ENCODE measurements at regions not wholly inside any gene's neighbourhood (a gene's known extent, or its start where the extent isn't known, plus 50 kb on each side); places are given as distances from the start of the nearest gene placed in this dataset.
"Not testable (repeated sequence)": the region's sequence is repeated elsewhere in the genome, so short reads cannot be mapped to it uniquely, and the experiment has no call there.

DNA sequence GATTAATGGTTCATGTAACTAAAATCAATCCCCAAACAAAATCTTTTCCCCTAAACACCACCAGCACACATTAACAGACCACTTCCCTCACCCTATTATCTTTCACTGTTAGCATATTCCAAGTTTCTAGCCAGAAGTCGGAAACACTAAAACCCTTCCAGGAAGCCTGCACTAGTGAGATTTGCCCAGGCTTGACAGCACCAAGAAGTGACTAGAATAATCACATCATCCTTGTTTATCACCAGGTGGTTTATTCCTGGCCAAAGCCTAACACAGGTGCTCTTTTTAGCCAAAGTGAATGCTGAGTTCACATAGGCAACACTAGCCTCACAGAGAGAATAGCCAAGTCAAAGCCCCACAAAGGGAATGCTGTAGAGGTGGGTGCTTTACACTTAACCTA lies 221.2 kb upstream of the HNRNPA3 start:
- Mint-ChIP-seq H3K27ac (no peak overlapping the region), H3K4me1 (no peaks in the 10 kb centered on the region), H3K9me3 (peaks cover 2% of the 10 kb centered on the region), H3K4me3 (no peak overlapping the region), H3K36me3 (no peaks in the 10 kb centered on the region), H3K27me3 (peaks cover 4% of the 10 kb centered on the region)
- ATAC-seq (ENCODE audit: low read depth) = no peak
- DNase-seq (ENCODE audit: low spot score in 2 of 2) = no peak

DNA sequence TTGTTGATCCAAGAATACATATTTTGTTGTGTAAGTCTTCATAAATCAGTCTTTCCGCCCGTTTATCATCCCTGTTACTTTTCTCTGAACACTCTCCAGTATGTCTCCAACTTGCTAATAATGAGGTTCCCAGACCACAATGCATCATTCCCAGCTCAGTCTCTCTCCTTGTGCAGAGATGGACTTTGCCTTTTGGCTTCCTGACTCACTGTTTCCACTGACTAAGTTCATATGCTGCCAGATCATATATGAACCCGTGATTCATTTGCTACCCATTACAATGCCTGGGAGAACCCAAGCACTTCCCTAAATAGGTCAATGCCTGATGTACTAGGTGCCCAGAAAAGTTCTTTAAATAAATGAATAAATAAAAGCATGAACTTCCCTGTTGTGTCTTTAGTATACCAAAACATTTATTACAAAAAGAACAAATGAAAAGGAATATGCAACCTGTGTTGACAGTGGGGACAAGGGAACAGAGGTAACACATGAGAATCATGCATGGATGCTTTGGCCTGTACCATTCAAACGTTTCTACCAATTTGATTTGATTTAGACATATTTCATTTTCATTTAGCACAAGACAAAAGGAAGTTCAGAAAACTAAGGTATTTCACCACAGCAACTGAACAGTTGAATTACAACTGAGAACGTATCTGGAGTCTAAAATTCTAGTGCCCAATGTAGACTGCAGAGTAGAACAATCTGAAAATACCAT lies 215.4 kb upstream of the HNRNPA3 start:
- no peaks in the 10 kb centered on the region for H3K27me3 Mint-ChIP-seq
- H3K4me3 Mint-ChIP-seq = no peak overlapping the region
- no peaks in the 10 kb centered on the region for H3K36me3 Mint-ChIP-seq
- ATAC-seq (ENCODE audit: low read depth) (no peak), DNase-seq (ENCODE audit: low spot score in 2 of 2) (no peak)
- H3K9me3 Mint-ChIP-seq = peaks cover 2% of the 10 kb centered on the region
- H3K27ac Mint-ChIP-seq = no peak overlapping the region
- H3K4me1 Mint-ChIP-seq = peaks cover 2% of the 10 kb centered on the region

DNA sequence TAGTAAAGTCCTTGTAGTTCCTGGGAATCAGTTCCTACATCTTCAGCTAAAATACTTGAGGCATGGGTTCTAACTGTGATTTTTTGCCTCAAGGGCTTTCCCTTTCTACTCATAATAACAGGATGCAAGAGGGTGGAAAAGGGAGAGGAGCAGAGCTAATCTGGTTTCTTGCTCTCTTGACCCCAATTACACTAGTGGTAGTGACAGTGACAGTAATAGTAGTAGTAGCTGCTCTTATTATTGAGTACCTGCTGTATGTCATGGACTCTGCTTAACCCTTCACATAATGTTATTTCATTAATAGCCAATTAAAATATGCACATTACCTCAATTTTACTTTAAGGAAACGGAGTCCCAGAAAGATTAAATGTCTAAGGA lies 214.8 kb upstream of the HNRNPA3 start:
- DNase-seq (ENCODE audit: low spot score in 2 of 2) = no peak
- no peaks in the 10 kb centered on the region for H3K36me3 Mint-ChIP-seq
- no peak overlapping the region for H3K27ac Mint-ChIP-seq
- peaks cover 2% of the 10 kb centered on the region for H3K9me3 Mint-ChIP-seq
- H3K4me3 Mint-ChIP-seq = no peak overlapping the region
- ATAC-seq (ENCODE audit: low read depth) = no peak
- H3K27me3 Mint-ChIP-seq = no peaks in the 10 kb centered on the region
- peaks cover 2% of the 10 kb centered on the region for H3K4me1 Mint-ChIP-seq

DNA sequence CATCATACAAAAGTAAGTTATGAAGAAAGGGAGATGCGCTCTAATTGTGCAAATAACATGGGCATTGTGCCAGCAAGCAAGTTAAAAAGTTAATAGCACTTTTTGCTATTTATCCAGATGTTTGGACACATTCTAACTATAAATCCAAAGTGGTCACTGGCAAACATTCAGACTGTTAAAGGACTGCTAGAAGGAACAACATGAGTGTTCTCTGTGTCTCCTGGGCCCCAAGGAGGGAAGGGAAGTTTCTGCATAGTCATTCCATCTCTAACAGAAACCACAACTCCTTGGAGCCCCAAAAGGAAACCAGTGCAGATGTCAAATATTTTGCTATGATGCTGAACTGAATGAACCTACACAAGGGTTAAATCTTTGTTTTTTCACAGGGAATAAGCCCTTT lies 213.3 kb upstream of the HNRNPA3 start:
- peaks cover 2% of the 10 kb centered on the region for H3K4me1 Mint-ChIP-seq
- no peak for ATAC-seq (ENCODE audit: low read depth)
- no peaks in the 10 kb centered on the region for H3K27me3 Mint-ChIP-seq
- DNase-seq (ENCODE audit: low spot score in 2 of 2) = no peak
- no peaks in the 10 kb centered on the region for H3K36me3 Mint-ChIP-seq
- H3K9me3 Mint-ChIP-seq = no peaks in the 10 kb centered on the region
- H3K4me3 Mint-ChIP-seq = no peak overlapping the region
- H3K27ac Mint-ChIP-seq = no peak overlapping the region

DNA sequence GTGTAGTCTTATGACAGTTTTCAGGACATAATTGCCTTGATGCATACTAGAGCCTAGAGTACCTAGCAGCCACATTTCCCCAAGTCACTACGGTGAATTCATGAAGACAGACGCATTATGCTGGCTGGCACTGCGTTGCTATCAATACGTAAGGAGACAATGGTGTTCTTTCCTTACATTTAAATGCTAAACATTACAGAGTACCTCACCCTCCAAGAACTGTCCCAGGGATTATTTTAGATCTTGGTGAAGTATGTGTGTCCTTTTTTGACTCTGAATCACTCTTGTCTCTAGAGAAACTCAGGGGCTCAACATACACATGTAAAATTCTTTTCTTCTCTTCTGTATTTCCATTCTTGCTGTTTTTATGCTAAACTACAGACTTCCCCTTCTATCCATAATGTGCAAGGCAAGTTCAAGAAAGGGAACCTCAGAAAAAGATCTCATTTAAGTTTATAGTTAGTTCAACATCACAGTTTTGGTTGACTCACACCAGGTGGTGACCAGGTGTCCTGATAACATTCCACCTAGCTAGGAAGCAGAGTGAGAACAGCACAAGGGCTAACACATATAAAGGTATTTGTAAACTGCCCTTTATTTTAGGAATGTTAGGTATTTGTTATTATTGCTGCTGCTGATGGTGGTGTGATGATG lies 212.4 kb upstream of the HNRNPA3 start:
- Mint-ChIP-seq H3K36me3 (no peaks in the 10 kb centered on the region), H3K27me3 (no peaks in the 10 kb centered on the region), H3K27ac (no peak overlapping the region), H3K9me3 (no peaks in the 10 kb centered on the region), H3K4me3 (no peak overlapping the region), H3K4me1 (peaks cover 2% of the 10 kb centered on the region)
- ATAC-seq (ENCODE audit: low read depth) (no peak), DNase-seq (ENCODE audit: low spot score in 2 of 2) (no peak)

DNA sequence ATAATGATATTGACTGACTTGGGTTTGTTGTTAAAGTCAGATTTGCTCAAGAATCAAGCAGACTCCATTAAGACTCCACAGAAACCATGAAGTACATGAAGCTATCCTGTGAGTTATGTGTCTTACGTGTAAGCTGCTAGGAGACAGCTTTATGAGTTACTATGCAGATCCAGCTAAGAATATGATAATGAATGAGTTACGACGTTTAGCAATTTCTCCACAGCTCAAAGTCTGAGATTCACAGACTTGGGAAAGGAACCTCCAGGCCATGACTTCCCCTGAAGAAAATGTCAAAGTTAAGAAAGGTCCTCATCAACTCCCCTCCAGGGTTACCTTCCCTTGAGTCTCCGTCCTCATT lies 211.9 kb upstream of the HNRNPA3 start:
- Mint-ChIP-seq H3K27me3 (no peaks in the 10 kb centered on the region), H3K4me3 (no peak overlapping the region), H3K27ac (no peak overlapping the region), H3K36me3 (no peaks in the 10 kb centered on the region), H3K4me1 (peaks cover 2% of the 10 kb centered on the region), H3K9me3 (no peaks in the 10 kb centered on the region)
- DNase-seq (ENCODE audit: low spot score in 2 of 2) (no peak), ATAC-seq (ENCODE audit: low read depth) (no peak)

DNA sequence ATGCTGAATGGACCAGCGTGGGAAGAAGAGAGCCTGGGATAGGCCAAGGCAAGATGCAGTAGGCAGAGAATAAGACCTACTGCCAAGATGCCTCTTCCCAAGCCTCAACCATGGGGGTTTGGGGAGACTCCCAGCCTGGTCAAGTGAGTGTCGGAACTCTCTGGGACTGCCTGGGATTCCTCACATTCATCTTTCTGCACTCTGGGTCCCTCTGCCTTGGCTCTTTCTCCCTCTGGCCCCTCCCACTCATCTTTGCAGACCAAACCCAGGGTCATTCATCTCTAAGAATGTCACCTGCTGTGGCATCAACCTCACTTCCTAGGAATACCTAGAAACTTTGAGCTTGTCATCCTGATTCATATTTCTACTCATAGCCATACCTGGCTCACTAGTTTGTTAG lies 211.3 kb upstream of the HNRNPA3 start:
- no peak overlapping the region for H3K27ac Mint-ChIP-seq
- peaks cover 2% of the 10 kb centered on the region for H3K4me1 Mint-ChIP-seq
- H3K9me3 Mint-ChIP-seq = no peaks in the 10 kb centered on the region
- no peaks in the 10 kb centered on the region for H3K36me3 Mint-ChIP-seq
- no peak overlapping the region for H3K4me3 Mint-ChIP-seq
- DNase-seq (ENCODE audit: low spot score in 2 of 2) = no peak
- peaks cover 2% of the 10 kb centered on the region for H3K27me3 Mint-ChIP-seq
- ATAC-seq (ENCODE audit: low read depth) = no peak

DNA sequence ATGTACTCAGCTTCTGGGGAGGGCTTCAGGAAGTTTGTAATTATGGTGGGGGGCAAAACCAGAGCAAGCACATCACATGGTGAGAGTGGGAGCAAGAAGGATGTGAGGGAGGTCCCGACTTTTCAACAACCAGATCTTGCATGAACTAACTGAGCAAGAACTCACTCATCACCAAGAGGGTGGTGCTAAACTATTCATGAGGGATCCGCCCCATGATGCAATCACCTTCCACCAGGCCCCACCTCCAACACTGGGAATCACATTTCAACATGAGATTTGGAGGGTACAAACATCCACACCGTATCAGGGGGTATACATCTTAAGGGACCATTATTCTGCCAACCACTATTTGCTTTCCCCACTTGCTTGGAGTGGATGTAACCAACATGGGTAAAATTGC lies 209.6 kb upstream of the HNRNPA3 start:
- Mint-ChIP-seq H3K36me3 (no peaks in the 10 kb centered on the region), H3K4me1 (no peaks in the 10 kb centered on the region), H3K4me3 (no peak overlapping the region), H3K27me3 (peaks cover 3% of the 10 kb centered on the region), H3K9me3 (no peaks in the 10 kb centered on the region), H3K27ac (no peak overlapping the region)
- ATAC-seq (ENCODE audit: low read depth) (no peak), DNase-seq (ENCODE audit: low spot score in 2 of 2) (no peak)

DNA sequence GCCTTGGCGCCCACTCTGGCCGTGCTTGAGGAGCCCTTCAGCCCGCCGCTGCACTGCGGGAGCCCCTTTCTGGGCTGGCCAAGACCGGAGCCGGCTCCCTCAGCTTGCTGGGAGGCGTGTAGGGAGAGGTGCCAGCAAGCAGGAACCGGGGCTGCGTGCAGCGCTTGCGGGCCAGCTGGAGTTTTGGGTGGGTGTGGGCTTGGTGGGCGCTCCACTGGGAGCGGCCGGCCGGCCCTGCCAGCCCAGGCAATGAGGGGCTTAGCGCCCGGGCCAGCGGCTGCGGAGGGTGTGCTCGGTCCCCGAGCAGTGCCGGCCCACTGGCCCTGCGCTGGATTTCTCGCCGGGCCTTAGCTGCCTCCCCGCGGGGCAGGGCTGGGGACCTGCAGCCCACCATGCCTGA lies 204.9 kb upstream of the HNRNPA3 start:
- not testable (repeated sequence) for DNase-seq (ENCODE audit: low spot score in 2 of 2); H3K36me3 Mint-ChIP-seq; H3K27me3 Mint-ChIP-seq; ATAC-seq (ENCODE audit: low read depth); H3K4me3 Mint-ChIP-seq; H3K27ac Mint-ChIP-seq; H3K4me1 Mint-ChIP-seq; H3K9me3 Mint-ChIP-seq

DNA sequence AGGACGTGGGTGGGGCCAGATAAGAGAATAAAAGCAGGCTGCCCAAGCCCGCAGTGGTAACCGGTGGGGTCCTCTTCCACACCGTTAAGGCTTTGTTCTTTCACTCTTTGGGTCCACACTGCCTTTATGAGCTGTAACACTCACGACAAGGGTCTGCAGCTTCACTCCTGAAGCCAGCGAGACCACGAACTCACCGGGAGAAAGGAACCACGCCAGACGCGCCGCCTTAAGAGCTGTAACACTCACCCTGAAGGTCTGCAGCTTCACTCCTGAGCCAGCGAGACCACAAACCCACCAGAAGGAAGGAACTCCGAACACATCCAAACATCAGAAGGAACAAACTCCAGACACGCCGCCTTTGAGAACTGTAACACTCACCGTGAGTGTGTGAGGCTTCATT lies 203.9 kb upstream of the HNRNPA3 start:
- not testable (repeated sequence) for H3K27me3 Mint-ChIP-seq; H3K9me3 Mint-ChIP-seq; ATAC-seq (ENCODE audit: low read depth); H3K27ac Mint-ChIP-seq; H3K4me3 Mint-ChIP-seq; H3K4me1 Mint-ChIP-seq; H3K36me3 Mint-ChIP-seq; DNase-seq (ENCODE audit: low spot score in 2 of 2)

DNA sequence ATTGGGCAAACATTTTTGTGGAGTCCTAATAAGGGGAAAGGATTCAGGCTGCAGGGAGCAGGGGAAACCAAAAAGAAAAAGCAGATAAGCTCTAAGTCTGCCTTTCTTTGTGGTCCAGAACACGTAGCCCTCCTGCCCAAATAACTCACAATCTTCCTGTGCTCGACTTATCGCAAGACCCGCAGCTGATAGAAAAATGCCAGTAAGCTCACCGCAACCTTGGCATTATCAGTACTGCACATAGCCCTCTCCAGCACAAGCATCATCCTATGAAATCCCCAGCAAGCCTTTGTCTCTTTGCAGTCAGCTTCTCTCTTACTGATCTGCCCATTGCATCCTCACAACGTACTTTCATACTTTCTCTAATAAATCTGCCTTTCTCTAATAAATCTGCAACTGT lies 202.4 kb upstream of the HNRNPA3 start:
- Mint-ChIP-seq H3K27ac (no peak overlapping the region), H3K27me3 (peaks cover 11% of the 10 kb centered on the region)

DNA sequence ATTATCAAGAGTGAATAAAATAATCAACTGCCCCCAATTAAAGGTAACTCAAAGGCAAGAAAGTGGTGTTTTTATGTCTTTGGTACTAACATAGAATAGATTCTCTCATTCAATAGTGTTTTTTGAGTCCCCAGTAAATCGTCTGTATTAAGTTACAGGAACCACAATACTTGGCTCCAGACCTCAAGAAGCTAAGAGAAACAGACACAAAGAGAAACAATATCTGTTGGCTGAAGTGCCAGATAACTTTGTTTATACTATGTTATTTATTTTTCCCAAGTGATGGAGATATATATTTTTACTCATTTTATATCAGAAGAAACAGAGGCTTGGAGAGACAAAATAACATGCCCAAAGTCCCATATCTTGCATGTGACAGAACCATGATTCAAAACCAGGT lies 201.7 kb upstream of the HNRNPA3 start:
- Mint-ChIP-seq H3K9me3 (no peaks in the 10 kb centered on the region), H3K27me3 (peaks cover 11% of the 10 kb centered on the region), H3K27ac (no peak overlapping the region), H3K36me3 (no peaks in the 10 kb centered on the region), H3K4me1 (peaks cover 2% of the 10 kb centered on the region), H3K4me3 (no peak overlapping the region)
- no peak for ATAC-seq (ENCODE audit: low read depth)
- DNase-seq (ENCODE audit: low spot score in 2 of 2) = no peak

More for the DNA sequence above, 202.4 kb upstream of the HNRNPA3 start:
- ATAC-seq (ENCODE audit: low read depth) (no peak), DNase-seq (ENCODE audit: low spot score in 2 of 2) (no peak)
- Mint-ChIP-seq H3K36me3 (no peaks in the 10 kb centered on the region), H3K4me1 (peaks cover 2% of the 10 kb centered on the region), H3K9me3 (no peaks in the 10 kb centered on the region), H3K4me3 (no peak overlapping the region)

DNA sequence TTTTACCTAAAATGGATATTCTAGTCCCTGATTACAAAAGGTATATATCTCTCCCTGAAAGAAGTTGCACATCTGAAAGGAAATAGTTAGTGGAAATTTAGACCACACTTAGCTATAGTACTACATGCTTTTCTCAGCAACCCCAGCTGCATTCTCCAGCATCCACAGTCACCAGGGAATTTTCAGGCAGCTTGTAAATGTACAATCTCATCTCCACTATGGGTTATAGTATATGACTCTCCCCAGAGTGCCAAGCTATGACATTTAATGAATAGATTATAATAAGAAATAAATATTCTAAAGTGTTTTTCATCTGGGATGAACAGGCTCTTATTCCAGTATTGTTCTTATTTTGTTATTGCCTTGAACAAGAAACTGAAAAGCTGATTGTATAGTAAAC lies 197.6 kb upstream of the HNRNPA3 start:
- Mint-ChIP-seq H3K9me3 (no peaks in the 10 kb centered on the region), H3K27me3 (peaks cover 19% of the 10 kb centered on the region), H3K36me3 (no peaks in the 10 kb centered on the region), H3K27ac (no peak overlapping the region), H3K4me3 (no peak overlapping the region), H3K4me1 (no peaks in the 10 kb centered on the region)
- ATAC-seq (ENCODE audit: low read depth) (no peak), DNase-seq (ENCODE audit: low spot score in 2 of 2) (no peak)

DNA sequence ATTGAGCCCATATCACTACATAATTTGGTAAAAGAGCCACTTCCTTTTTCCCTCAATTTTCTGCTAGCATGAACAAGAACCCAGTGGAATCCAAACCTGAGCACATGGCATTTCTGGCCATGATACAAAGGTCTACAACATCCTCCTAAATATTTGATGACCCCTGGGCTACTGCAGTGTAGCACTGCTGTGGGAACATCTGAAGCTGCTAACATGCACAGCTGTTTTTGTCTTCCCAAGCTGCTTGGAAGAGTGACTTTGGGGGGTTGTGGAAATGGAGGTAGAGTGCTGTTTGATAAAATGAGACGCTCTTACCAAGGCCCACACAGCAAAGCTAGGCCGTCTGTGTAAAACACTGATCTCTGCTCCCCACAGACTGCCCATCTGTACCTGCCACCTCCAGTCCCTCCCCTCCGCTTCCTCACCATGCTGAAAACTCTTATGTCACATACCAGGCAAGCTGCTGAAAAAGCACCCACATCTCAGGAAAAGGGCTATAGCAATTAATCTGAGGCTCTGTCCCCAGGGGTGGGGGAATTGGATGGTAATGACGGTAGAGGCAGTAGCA lies 197.2 kb upstream of the HNRNPA3 start:
- no peak for ATAC-seq (ENCODE audit: low read depth)
- Mint-ChIP-seq H3K27me3 (peaks cover 16% of the 10 kb centered on the region), H3K4me3 (no peak overlapping the region), H3K36me3 (no peaks in the 10 kb centered on the region), H3K4me1 (no peaks in the 10 kb centered on the region), H3K9me3 (no peaks in the 10 kb centered on the region), H3K27ac (no peak overlapping the region)
- no peak for DNase-seq (ENCODE audit: low spot score in 2 of 2)

Measured in memory B cell (primary cell).